Esophagus muscularis mucosa (tissue), 3 donors: ENCODE measurements at regions not wholly inside any gene's neighbourhood (a gene's known extent, or its start where the extent isn't known, plus 50 kb on each side); places are given as distances from the start of the nearest gene placed in this dataset.

Source experiments
- POLR2A ChIP-seq: fragments of 450-650 bp; IDR thresholded peaks from one replicate; pipeline ENCODE4 v1.6.1; 2017; ENCODE audit warnings: antibody characterized with exemption, moderate library complexity, mild to moderate bottlenecking, low read depth
- TF ChIP-seq, protein P1 (sequence below), 3 experiments: fragments of 200-600 bp in 2 of 3; fragments of 450-650 bp in 1 of 3; sonication (generic) in 2 of 3; IDR thresholded peaks; one replicate each; pipeline ENCODE4 v1.5.1; 2017 to 2019; ENCODE audit warnings: antibody characterized with exemption in 3 of 3, mild to moderate bottlenecking in 2 of 3, moderate library complexity in 1 of 3

DNA sequence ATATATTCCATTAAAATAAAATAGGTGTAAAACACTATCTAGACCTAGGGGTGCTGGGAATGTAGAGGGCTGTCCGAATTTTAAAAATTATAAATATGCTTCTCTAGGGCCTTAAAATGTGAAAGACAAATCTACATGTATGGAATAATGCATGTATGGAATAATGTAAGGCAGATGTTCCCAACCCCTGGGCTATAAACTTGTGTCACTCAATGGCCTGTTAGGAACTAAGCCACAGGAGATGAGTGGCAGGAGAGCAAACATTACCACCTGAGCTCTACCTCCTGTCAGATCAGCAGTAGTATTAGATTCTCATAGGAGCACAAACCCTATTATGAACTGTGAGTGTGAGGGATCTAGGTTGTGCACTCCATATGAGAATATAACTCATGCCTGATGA is 482.6 kb upstream of the TGFBR2 start:
- TF ChIP-seq, protein P1, sequence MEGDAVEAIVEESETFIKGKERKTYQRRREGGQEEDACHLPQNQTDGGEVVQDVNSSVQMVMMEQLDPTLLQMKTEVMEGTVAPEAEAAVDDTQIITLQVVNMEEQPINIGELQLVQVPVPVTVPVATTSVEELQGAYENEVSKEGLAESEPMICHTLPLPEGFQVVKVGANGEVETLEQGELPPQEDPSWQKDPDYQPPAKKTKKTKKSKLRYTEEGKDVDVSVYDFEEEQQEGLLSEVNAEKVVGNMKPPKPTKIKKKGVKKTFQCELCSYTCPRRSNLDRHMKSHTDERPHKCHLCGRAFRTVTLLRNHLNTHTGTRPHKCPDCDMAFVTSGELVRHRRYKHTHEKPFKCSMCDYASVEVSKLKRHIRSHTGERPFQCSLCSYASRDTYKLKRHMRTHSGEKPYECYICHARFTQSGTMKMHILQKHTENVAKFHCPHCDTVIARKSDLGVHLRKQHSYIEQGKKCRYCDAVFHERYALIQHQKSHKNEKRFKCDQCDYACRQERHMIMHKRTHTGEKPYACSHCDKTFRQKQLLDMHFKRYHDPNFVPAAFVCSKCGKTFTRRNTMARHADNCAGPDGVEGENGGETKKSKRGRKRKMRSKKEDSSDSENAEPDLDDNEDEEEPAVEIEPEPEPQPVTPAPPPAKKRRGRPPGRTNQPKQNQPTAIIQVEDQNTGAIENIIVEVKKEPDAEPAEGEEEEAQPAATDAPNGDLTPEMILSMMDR (IDR thresholded peaks at IDR 0.05) = no peak
- TF ChIP-seq POLR2A = no peak
